ENCODE measurements at regions not wholly inside any gene's neighbourhood (a gene's known extent, or its start where the extent isn't known, plus 50 kb on each side); places are given as distances from the start of the nearest gene placed in this dataset.

DNA sequence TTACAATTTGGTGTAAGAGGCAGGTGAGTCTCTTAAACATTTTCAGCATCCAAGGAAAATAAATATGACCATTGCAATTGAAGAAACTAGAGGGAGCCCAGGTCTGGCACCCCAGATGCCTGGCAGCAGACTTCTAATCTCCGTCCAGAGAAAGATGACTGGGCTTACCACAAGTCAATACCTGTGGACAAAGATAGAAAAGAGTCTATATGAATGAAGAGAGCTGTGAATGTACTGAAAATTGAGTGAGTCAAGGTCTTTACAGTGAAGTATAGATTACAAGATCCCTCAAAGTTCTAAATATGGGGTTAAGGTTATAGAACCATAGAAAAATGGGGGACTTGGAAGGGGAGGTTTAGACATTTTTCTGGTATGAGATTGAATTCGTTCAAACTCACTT is 827.4 kb upstream of the NR2F2 start:
- TF ChIP-seq POLR2A (IDR thresholded peaks at IDR 0.05), result no peak
- TF ChIP-seq, protein P1, sequence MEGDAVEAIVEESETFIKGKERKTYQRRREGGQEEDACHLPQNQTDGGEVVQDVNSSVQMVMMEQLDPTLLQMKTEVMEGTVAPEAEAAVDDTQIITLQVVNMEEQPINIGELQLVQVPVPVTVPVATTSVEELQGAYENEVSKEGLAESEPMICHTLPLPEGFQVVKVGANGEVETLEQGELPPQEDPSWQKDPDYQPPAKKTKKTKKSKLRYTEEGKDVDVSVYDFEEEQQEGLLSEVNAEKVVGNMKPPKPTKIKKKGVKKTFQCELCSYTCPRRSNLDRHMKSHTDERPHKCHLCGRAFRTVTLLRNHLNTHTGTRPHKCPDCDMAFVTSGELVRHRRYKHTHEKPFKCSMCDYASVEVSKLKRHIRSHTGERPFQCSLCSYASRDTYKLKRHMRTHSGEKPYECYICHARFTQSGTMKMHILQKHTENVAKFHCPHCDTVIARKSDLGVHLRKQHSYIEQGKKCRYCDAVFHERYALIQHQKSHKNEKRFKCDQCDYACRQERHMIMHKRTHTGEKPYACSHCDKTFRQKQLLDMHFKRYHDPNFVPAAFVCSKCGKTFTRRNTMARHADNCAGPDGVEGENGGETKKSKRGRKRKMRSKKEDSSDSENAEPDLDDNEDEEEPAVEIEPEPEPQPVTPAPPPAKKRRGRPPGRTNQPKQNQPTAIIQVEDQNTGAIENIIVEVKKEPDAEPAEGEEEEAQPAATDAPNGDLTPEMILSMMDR (IDR thresholded peaks at IDR 0.05), result no peak
